GM19351 (cell line): ENCODE measurements at regions not wholly inside any gene's neighbourhood (a gene's known extent, or its start where the extent isn't known, plus 50 kb on each side); places are given as distances from the start of the nearest gene placed in this dataset.

Experiments used
- ATAC-seq: cut with Tn5 transposase; IDR thresholded peaks from one replicate; pipeline ENCODE4 v1.9.1; 2021; ENCODE audit warnings: mild to moderate bottlenecking, moderate library complexity; ENCODE audit not compliant: unreplicated experiment

- ATAC-seq: no peak
Observed at GRCh38 chr19:32012206-32012605, 333.2 kb upstream of the ZNF507 start.

- no peak for ATAC-seq
Observed at GRCh38 chr19:32012886-32013631, 332.4 kb upstream of the ZNF507 start.

- no peak for ATAC-seq
Observed at GRCh38 chr19:32017176-32017953, 328.0 kb upstream of the ZNF507 start.

- no peak for ATAC-seq
Observed at GRCh38 chr19:32018014-32018413, 327.4 kb upstream of the ZNF507 start.

- ATAC-seq: no peak
Observed at GRCh38 chr19:32020538-32020937, 324.9 kb upstream of the ZNF507 start.

- no peak for ATAC-seq
Observed at GRCh38 chr19:32022044-32022640, 323.3 kb upstream of the ZNF507 start.

- ATAC-seq: no peak
Observed at GRCh38 chr19:32022731-32023563, 322.5 kb upstream of the ZNF507 start.

- ATAC-seq: no peak
Observed at GRCh38 chr19:32023564-32023832, 321.9 kb upstream of the ZNF507 start.

GRCh38 chr19:32029235-32029634 is 316.2 kb upstream of the ZNF507 start:
- ATAC-seq: no peak

GRCh38 chr19:32032561-32032960 is 312.8 kb upstream of the ZNF507 start:
- no peak for ATAC-seq

GRCh38 chr19:32035626-32036025 is 309.8 kb upstream of the ZNF507 start:
- ATAC-seq: no peak

- no peak for ATAC-seq
Observed at GRCh38 chr19:32038021-32038920, 307.1 kb upstream of the ZNF507 start.

- ATAC-seq: no peak
Observed at GRCh38 chr19:32038961-32039360, 306.4 kb upstream of the ZNF507 start.

- ATAC-seq: no peak
Observed at GRCh38 chr19:32039440-32039839, 306.0 kb upstream of the ZNF507 start.

GRCh38 chr19:32040236-32040635 is 305.2 kb upstream of the ZNF507 start:
- ATAC-seq: no peak

GRCh38 chr19:32041681-32042292 is 303.6 kb upstream of the ZNF507 start:
- ATAC-seq: no peak

- no peak for ATAC-seq
Observed at GRCh38 chr19:32047788-32048187, 297.6 kb upstream of the ZNF507 start.

GRCh38 chr19:32053376-32053775 is 292.0 kb upstream of the ZNF507 start:
- no peak for ATAC-seq

- no peak for ATAC-seq
Observed at GRCh38 chr19:32053861-32054260, 291.5 kb upstream of the ZNF507 start.

GRCh38 chr19:32058131-32058530 is 287.3 kb upstream of the ZNF507 start:
- ATAC-seq: no peak
